GM19324 (cell line): ENCODE measurements at regions not wholly inside any gene's neighbourhood (a gene's known extent, or its start where the extent isn't known, plus 50 kb on each side); places are given as distances from the start of the nearest gene placed in this dataset.

Source experiments
- ATAC-seq: cut with Tn5 transposase; IDR thresholded peaks from one replicate; pipeline ENCODE4 v1.9.1; 2021; ENCODE audit warnings: mild to moderate bottlenecking, moderate library complexity; ENCODE audit not compliant: unreplicated experiment, low FRiP score

DNA sequence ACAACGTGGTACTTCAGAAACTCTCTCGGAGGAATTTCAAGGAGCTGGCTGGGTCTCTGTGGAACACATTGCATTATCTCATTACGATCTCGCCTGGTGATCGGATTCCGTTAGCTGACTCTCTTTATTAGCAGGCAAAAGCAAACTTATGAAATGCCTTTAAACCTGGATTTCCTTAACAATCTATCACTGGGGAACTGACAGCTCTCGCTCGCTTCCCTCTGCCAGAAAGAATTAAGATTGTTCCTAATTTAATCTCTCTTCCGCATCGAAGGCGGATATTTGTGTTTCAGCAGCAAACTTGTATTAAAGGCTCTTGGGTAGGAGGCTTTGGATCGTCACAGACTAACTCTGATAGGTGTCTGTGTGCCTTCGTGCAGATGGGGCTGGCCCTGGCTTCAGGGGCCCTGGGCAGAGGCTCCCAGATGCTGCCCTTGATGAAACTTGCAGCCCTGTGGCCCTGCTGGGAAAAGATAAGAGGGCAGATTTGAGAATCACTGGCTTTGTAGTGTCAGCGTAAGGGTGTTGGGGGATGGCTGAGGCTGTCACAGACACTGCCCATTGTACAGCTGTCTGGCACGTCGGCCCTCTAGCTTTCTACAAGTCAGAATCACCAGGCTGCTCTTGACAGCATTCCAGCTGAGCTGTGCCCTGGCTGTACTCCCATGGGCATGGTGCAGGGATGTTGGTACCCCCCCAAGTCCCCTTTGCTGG, 162.2 kb upstream of the NECTIN1 start:
- no peak for ATAC-seq

DNA sequence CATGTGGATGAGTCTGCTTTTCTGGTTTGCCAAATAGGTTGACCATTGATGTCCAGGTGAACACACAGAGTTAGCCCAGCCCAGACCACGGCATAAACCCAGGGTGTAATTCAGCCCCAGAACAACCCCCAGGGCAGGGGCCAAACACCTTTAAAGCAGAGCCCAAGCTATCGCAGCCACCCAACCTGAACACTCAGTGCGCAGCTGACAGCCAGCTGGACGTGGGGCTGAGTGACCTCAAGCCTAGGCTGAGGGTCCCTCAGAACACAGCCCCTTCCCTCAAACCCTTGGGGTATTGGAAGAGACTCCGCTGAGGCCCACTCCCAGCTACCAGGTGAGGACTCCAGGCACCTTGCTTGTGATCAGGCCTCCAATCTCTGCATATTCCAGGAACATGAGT, 161.5 kb upstream of the NECTIN1 start:
- no peak for ATAC-seq

DNA sequence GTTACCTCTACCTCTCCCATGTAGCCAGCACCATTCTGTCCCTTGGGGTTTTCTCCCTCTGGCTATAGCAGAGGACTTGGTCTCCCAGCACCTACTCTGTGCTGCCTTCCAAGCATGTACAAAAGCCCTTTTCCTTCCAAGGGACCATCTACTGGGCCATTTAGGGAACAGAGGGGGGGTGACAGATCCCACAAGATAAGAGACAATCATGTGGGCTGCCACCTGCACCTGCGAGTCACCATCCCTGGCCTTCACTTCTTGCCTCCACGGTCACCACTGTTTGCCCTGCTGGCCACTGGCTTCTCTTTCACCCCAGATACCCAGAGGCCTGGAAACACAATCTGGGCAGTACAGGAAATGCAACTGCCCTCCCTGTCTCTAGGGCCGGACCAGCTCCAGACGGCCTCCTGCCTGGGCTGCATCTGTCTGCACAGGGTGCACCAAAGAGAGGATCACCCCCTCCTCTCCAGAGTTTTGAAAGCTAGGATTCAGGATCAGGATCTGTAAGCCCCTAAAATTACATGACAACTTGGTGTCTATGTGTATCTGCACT, 160.8 kb upstream of the NECTIN1 start:
- no peak for ATAC-seq

DNA sequence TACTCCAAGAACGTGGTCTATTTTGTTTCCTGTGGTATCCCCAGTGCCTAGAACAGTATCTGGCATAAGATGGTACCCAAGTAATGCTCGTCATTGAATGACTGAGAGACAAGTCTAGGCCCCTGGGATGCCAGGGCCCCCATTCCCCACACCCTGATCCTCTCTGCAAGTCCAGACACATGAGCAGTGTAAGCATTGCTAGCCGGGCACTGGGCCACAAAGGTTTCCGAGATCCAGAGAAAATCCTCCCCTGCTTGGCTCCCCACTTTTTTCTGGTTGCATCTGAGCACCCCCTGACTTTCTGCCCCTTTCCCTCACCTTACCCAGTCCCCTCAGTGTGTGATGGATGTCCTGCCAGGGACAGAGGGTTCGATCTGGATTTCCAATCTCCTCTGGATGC, 160.1 kb upstream of the NECTIN1 start:
- ATAC-seq, result no peak

DNA sequence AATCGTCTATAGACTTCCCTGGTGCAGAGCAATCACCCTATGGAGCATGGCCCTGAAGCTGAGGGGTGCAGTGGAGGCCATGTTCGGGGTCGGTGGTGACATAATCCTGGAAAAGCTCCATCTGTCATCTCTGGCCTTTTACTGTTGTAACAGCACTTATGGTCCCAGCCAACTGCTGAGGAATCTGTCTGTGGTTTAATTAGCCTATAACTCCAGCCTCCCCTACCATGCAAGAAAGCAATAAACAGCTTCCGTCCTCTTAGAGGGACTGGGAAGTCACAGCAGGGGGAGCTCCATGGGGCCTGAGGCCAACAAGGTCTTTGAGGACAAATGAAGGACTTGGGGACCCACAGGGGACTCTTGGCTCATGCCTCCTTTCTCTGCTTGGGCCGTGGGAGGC, 159.1 kb upstream of the NECTIN1 start:
- no peak for ATAC-seq

DNA sequence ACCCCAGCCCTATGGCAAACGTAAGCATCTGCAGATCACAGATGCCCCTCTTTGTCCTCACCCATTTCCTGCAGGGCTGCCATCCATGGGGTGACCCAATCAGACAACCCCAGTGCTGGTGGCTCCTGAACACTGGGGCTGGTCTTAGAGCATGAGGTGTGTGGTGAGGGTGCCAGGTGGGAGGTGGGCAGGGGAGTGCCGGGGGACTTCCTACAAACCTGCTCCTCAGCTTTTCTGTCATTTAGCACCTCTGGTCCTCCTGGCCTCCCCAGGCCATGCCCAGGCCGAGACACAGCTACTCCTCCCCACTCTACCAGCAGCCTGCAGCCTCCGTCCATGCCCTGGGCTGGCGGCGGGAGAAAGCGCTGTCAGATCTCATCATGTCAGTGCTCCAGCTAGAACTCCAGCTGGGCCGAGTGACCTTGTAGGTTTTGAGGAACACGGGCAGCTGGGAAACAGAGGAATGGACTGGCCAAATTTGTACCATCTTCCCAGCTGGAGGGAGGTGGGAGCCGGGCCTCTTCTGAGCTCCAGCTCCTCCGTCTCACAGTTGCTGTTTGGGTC, 157.7 kb upstream of the NECTIN1 start:
- ATAC-seq, result no peak

DNA sequence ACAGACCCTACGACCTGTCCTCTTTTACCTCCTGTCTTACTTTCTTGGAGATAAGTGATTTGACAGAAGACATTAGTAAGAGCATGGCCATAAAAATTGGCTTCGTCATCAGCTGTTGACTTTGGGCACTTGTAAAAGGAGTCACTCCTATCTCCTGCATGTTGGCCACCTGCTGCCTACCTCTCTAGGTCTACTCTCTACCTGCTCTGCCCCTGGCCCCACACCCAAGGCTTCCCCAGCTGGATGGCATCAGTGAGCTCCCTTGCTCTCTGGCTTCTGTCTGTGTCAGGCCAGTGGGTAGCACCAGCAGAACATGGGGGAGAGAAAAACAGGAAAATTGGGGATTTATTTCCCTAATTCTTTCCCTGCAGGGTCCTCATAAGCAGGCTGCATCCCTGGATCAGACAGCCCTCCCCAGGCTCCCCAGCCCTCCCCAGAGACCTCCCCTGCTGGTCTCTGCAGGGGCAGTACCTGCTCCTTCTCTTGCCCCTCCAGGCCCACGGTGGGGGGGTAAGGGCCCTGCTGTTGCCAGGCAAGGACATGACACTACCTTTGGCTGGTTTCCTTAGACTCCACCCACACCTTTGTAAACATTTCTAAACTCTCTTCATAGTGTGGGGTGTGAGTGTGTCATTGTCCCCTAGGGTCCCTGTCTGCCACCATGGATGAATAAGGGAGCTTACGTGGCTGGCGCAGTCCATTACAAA, 157.0 kb upstream of the NECTIN1 start:
- no peak for ATAC-seq

DNA sequence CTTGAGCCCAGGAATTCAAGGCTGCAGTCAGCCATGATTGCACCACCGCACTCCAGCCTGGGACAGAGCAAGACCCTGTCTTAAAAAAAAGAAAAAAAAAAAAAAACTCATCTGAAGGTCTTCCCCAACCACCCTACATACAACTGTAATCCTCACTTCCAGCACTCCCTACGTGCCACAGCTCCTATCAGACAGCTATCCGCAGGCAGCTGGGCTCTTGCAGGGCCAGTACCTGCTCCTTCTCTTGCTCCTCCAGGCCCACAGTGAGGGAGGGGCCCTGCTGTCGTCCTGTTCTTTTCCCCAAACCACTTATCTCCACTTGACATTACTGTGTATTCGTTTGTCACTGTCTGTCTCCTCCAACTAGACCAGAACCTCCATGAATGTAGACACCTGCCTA, 156.1 kb upstream of the NECTIN1 start:
- ATAC-seq, result no peak

DNA sequence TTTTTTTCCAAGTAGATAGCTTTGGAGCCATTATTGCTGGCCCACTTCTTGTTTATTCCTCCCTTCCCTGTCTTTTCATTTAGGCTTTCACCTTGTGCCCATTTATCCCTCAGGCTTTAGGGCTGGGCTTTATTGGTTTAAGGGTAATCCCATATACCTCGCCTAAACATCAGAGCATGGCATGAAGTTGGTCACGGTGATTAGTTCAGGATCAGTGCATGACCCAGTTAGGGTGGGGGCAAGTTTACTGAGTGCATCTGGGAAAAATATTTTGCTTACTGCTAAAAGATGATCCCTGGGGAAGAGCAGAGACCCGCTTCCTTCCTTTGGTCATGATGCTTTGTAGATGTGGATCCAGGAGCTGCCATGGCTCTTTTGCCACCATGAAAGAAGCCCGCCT, 153.3 kb upstream of the NECTIN1 start:
- ATAC-seq, result no peak

DNA sequence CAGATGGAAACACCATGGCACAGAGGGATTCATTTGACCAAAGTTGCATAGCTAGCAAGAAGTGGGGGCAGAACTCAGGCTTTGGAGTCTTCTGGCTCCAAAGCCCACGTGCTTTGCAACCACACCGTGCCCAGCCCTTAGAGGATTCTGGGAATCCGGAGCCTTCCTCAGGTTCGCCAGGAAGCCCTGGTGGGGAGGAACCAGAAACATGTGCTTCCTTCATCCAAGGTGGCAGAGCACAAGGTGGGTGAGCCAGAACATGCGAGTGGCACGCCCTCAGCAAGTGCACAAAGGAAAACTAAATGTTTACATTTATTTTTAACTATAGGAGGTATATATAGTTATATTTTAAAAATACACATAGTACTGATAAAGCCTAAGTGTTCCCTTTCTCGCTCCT, 151.9 kb upstream of the NECTIN1 start:
- ATAC-seq, result no peak

DNA sequence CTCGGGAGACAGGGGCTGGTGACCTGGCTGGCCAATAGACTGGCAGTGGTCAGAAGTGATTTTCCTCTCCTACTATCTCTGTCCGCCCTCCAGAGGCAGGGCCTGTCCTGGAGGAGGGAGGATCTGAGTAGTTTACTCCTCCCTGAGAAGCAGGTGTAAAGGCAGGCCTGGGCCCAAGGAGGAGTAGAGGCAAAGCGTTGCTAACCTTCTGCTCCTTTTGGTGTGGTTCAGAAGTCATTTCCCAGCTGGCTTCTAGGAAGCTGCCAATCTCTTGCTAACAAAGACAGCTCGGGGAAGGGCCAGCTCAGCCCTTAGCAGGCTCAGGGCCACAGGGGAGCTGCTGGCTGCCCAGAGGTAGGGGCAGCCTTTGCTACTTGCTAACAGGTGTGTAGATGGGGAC, 151.1 kb upstream of the NECTIN1 start:
- no peak for ATAC-seq

DNA sequence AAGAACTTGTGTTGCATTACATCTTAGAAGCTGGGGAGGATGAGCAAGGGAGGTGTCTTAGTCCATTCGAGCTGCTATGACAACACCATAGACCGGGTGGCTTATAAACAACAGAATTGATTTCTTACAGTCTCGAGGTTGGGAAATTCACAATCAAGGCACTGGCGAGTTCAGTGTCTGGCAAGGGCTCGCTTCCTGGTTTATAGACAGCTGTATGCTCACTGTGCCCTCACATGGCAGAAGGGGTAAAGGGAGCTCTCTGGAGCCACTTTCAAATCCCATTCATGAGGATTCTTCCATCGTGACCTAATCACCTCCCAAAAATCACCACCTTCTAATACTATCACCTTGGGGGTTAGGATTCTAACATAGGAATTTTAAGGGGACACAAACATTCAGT, 150.0 kb upstream of the NECTIN1 start:
- ATAC-seq, result no peak

DNA sequence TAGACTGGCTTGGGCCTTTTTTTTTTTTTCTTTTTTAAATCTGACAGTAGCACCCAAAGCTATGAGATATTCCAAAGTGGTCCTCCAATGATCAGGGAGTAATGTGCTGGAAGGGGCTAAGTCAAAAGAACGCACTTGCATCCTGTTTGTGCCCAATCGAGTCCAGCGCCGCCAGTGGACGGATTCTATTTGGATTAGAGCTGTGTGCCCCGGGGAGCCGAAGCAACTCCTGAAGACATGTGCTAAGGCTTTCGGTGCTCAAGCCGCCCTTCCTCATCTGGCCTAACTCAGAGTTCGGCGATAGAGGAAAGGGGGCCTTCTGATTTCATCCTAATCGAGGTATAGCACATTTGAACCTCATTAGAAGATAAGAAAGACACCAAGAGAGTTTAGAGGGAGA, 147.8 kb upstream of the NECTIN1 start:
- no peak for ATAC-seq

DNA sequence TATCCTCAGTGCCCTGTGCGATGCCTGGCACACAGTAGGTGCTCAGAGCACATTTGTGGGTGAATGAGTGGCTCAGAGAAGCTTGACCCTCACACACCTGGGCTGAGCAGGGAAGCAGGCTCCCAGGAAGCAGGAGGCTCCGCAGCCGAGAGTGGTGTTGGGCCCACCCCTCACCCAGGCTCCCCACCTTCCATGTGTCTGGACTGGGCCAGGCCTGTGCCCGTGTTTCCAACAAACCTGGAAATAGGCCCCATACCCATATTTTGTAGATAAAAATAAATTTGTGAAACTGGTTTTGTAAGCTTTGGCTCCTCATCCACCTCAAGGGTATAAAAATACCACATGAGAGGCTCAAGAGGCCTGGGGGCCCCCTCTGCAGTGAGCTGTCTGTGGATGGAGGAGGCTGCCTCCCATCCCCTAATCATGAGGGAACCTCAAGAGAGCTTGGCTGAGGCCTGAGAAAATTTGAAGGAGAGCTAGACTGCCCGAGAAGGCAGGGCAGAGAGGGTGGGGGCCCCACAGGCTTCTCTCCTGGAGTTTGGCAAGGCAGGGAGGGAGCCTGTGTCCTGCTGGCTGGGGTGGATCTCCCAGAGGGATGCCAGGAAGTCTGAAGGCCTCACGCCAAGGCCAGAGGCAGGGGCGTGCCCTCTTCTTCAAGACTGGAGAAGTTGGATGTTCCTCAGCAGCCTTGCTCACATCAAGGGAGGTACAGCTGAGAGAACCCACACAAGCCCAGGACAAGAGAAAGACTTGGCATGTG, 147.0 kb upstream of the NECTIN1 start:
- no peak for ATAC-seq

DNA sequence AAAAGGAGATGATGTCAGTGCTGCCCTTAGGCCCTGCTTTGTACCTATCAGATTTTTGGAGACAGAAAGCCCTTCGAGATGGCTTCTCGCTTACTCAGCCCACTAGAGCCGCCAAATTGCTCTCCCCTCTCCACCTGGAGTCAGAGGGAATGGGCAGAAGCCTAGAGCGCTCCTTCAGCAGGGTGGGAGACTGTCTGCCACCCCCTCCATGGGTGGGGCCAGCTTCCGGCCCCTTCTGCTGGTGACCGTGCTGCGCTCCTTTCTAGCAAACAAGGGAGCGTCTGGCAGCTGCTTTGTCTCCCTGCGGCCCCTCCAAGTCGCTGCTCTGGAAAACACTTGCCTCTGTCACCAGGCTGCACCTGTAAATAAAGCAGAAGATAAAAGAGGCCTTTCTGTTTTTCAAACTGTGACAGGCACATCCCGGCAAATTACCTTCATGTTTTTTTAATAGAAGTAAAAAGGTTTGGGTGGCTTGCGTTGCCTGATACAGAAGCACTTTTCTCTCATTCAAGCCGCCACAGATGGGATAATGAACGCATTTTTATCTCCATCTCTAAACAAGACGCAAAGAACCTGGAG, 145.7 kb upstream of the NECTIN1 start:
- ATAC-seq, result no peak

DNA sequence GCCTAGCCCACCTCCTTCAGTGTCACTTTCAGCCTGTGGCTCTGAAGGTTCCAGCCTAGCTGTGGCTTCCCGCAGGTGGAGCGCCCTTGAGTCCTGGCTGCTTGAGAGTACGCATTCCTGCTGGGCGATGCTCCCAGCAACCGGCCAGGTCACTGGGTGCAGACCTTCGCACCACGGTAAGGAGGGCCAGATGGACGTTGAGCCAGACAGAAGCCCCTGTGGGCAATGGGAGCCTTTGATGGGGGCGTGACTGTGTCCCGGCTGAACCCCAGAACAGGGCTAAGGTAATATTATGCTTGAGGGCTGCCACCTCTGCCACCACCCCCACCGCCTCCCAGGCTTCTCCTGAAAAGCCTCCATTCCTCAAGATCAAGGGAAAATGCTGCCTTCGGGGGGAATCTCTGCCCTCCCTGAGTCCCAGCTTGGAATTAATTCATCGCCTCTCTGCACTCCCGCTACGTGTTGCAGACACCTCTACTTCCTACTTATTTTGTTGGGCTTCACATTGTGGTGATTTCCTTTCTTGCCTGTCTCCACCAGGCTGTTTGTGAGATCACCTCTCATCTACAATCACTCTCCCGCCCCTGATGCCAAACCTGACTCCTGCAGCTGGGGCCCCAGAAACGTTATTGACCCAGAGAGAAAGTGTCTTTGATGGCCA, 144.9 kb upstream of the NECTIN1 start:
- no peak for ATAC-seq

DNA sequence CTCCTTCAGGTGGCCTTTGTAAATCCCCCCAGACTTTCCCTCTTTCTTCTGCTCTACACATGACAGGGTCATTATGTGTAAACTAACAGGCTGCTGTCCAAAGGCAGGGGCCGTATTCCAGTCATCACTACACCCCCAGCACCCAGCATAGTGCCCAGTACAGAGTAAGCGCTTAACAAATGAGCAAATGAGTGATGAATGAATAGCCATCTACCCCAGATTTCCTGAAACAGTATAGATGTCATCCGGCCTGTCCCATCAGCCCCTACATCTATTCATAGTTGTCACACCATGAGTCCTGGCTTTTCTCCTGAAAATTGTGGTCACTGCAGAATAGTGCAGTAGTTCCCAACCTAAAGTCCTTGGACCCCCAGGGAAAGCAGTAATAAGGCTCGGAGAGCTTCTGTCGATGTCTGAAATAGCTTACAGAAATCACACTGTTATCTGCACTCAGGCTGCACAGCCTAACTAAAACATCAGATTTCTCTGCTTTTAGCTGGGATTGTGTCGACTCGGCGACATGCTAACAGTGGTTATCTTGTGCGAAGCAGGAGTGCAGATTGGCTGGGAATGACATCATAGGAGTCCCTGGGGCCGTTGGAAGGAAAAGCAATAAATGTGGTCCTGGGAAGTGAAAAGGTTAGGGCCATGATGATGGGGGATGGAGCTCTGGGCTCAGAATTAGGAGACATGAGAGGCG, 143.8 kb upstream of the NECTIN1 start:
- no peak for ATAC-seq

DNA sequence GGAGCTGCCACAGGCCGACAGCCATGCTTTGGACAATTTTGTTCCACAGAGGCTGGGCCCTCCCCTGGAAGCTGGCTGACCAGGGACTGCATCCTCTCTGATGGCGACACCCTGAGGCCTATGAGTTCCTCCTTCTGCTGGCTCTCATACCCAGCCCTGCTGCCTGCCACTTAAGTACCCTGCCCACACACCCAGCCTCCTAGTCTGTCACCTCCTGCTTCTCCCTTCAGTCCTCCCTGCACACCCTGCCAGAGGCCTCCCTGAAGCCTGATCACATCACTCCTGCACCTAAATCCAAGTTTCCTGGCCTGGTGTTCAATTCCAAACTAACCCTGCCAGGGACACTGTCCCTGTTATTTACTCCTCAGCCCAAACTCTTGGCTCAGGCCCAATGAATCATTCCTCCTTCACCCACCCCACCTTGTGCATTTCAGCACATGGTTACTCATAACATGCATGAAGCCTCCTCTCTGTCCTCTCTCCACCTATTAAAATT, 136.7 kb upstream of the NECTIN1 start:
- ATAC-seq, result no peak

DNA sequence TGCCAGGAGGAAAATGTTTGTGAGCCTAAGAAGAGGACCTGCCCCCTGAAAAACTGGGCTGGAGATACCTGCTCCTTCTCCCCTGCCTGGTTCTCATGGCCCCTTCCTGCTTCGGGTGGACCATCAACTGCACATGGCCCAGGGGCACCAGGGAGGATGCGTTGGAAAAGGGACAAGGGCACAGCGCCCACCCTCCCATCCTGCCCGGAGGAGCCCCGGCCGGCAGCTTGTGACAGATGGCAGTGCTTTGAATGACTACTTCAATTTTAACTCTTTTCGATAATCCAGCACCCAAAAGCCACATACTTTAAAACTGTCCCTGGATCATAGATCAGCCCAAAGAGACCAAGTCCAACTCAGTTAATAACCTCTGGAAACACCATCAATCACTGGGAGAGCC, 135.8 kb upstream of the NECTIN1 start:
- ATAC-seq, result no peak
